ENCODE measurements at regions not wholly inside any gene's neighbourhood (a gene's known extent, or its start where the extent isn't known, plus 50 kb on each side); places are given as distances from the start of the nearest gene placed in this dataset.

- TF ChIP-seq GATA2 (IDR thresholded peaks at IDR 0.05; ENCODE audit: low read depth, low read length) (peak; percentile 30; the same call in 1 of the 2 replicates), GATA3 (IDR thresholded peaks at IDR 0.05; ENCODE audit: low read depth, low read length) (no peak)
These were observed 309.9 kb downstream of the ZSWIM6 start for GRCh38 chr5:61641748-61642565.
